AG10803 (cell line): ENCODE measurements at regions not wholly inside any gene's neighbourhood (a gene's known extent, or its start where the extent isn't known, plus 50 kb on each side); places are given as distances from the start of the nearest gene placed in this dataset.

Experiments
- DNase-seq: peaks from one replicate; pipeline ENCODE4 v3.0.0; 2010; ENCODE audit warnings: low read depth
- H3K4me3 ChIP-seq: 2 replicates; pipeline ENCODE4 v1.5.1; 2011; ENCODE audit warnings: mild to moderate bottlenecking, low read length, control low read depth
- CTCF ChIP-seq: conservative IDR thresholded peaks from 2 replicates; pipeline ENCODE4 v1.5.1; 2011; ENCODE audit warnings: mild to moderate bottlenecking, low read length, control low read depth, inconsistent platforms

DNA sequence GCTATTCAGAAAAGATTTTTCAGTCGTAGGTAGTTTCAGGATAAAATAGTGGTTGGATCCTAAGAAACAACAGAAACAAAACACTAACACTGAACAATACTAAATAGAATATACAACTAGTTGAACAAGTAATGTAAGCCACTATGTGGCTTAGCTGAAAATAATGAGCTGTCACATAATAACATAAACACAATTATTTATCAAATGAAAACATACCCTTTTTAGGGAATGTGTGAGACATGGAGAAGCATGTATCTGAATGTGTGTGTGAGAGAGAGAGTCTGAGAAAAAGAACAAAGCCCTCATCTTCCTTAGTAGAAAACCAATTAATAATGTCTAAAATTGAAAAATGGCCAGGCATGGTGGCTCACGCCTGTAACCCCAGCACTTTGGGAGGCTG is 122.6 kb upstream of the LOC128125822 start:
- TF ChIP-seq CTCF = no peak

DNA sequence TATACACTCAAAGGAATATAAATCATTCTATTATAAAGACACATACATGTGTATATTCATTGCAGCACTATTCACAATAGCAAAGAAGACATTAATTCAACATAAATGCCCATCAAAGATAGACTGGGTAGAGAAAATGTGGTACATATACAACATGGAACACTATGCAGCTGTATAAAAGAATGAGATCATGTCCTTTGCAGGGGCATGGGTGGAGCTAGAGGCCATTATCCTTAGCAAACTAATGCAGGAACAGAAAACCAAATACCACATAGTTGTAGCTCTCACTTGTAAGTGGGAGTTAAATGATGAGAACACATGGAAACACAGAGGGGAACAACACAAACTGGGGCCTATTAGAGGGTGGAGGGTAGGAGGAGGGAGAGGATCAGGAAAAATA is 121.0 kb upstream of the LOC128125822 start:
- TF ChIP-seq CTCF = no peak
- H3K4me3 ChIP-seq = no peak overlapping the region
- DNase-seq = no peak

More for the DNA sequence above, 122.6 kb upstream of the LOC128125822 start:
- DNase-seq = no peak
- no peak overlapping the region for H3K4me3 ChIP-seq

DNA sequence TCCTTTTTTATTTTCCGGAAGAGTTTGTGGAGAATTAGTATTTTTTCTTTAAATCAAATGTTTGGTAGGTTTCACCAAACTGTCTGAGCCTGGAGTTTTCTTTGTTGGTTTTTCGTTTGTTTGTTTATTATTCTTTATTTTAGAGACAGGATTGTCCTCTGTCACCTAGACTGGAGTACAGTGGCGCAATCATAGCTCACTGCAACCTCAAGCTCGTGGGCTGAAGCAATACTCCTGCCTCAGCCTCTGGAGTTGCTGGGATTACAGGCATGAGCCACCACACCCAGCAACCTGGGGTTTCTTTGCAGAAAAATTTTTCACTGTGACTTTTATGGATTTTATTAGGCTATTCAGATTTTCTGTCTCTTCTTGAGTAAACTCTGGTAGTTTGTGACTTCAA is 120.2 kb upstream of the LOC128125822 start:
- H3K4me3 ChIP-seq = no peak overlapping the region
- DNase-seq = no peak
- no peak for TF ChIP-seq CTCF

DNA sequence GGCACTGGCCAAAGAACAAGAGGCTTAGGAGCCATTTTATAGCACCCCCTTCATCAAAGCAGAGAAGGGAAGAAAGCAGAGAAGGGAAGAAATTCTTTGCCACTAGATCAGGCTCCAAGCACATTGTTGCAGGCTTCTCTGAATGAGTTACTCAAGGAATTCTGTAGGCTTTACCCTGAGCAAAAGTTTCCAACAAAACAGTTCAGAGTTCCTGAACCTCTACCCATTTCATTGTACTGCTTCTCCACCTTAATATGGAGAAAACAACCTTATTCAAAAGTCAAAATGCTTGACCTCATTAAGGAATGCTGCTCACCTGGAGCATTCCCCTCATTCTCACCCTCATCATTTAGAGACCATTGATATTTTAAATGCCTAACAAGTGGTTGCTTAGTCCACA is 115.5 kb upstream of the LOC128125822 start:
- H3K4me3 ChIP-seq = no peak overlapping the region
- no peak for TF ChIP-seq CTCF
- no peak for DNase-seq

GRCh38 chr6:63458480-63459115 is 113.7 kb upstream of the LOC128125822 start:
- no peak overlapping the region for H3K4me3 ChIP-seq
- DNase-seq = no peak
- TF ChIP-seq CTCF = no peak

GRCh38 chr6:63459814-63460213 is 112.5 kb upstream of the LOC128125822 start:
- H3K4me3 ChIP-seq = no peak overlapping the region
- no peak for TF ChIP-seq CTCF

GRCh38 chr6:63460971-63461370 is 111.3 kb upstream of the LOC128125822 start:
- no peak for DNase-seq
- no peak overlapping the region for H3K4me3 ChIP-seq
- TF ChIP-seq CTCF = no peak

More at GRCh38 chr6:63459814-63460213, 112.5 kb upstream of the LOC128125822 start:
- no peak for DNase-seq
